ENCODE measurements at regions not wholly inside any gene's neighbourhood (a gene's known extent, or its start where the extent isn't known, plus 50 kb on each side); places are given as distances from the start of the nearest gene placed in this dataset.
"Not testable (repeated sequence)": the region's sequence is repeated elsewhere in the genome, so short reads cannot be mapped to it uniquely, and the experiment has no call there.

DNA sequence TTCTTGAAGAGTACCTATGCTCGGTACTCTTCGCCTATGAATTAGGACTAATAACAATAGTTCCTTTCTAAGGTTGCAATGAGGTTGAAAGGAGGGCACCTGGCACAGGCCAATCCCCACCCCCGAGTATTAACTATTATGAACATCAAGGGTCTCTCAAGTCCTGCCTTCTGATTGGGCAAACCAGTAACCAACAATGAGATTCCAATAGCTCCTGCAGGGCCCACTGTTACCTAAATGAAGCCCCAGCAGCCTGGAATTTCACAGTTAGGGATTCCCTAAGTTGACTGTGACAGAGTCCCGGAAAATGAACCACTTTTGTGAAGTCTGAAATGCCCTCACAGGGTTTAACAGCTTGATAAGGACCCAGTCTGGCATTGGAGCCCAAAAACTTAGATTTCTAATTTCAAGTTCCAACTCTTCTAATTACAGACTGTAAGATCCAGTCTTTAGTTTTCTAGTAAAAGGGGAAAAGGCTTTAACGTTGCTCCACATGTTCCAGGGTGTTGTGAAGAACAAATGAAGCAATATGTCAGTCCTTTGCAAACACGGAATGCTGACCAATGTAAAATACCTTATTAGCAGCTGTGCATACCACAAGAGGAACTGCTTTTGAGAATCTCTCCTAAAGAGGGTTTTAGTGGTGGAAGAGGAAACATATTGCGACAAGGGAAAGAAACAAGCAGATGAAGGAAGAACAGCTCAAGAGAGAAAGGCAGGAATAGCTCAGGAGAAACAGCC, 277.7 kb upstream of the MAP2 start:
- H3K27ac ChIP-seq: no peak overlapping the region

DNA sequence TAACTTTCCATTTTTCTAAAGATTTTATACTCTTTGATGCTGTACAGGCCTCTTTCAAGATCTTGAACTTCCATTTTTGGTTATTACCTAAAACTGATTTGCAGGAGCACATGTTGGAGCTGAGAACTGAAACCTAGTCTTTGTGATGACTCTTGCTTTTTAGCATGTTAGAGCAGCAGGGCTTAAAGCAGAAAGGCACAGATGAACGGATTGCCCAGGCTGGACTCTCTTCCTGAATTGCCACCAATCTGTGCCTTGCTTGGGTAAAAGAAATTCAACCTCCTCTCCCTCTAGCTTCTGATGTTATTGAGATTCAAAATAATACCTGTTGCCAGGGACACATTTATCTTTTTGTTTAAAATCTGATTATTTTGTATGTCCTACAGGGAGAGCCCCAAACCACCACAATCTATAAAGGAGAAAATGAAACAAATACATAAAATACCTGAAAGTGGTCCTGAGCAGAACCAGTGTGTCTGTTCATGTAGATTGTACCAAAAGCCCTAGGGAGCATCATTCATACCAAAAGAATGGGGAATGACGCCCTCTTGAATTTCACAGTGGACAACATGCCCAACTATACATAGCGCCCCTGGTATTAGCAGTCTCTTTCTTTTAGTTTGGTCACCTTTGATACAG, 277.0 kb upstream of the MAP2 start:
- H3K27ac ChIP-seq: no peak overlapping the region
- TF ChIP-seq, protein P1, sequence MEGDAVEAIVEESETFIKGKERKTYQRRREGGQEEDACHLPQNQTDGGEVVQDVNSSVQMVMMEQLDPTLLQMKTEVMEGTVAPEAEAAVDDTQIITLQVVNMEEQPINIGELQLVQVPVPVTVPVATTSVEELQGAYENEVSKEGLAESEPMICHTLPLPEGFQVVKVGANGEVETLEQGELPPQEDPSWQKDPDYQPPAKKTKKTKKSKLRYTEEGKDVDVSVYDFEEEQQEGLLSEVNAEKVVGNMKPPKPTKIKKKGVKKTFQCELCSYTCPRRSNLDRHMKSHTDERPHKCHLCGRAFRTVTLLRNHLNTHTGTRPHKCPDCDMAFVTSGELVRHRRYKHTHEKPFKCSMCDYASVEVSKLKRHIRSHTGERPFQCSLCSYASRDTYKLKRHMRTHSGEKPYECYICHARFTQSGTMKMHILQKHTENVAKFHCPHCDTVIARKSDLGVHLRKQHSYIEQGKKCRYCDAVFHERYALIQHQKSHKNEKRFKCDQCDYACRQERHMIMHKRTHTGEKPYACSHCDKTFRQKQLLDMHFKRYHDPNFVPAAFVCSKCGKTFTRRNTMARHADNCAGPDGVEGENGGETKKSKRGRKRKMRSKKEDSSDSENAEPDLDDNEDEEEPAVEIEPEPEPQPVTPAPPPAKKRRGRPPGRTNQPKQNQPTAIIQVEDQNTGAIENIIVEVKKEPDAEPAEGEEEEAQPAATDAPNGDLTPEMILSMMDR (conservative IDR thresholded peaks at IDR 0.05): no peak

More for the DNA sequence above, 277.7 kb upstream of the MAP2 start:
- no peak for TF ChIP-seq ZFX (IDR thresholded peaks at IDR 0.05)
- TF ChIP-seq, protein P1 (conservative IDR thresholded peaks at IDR 0.05): no peak

DNA sequence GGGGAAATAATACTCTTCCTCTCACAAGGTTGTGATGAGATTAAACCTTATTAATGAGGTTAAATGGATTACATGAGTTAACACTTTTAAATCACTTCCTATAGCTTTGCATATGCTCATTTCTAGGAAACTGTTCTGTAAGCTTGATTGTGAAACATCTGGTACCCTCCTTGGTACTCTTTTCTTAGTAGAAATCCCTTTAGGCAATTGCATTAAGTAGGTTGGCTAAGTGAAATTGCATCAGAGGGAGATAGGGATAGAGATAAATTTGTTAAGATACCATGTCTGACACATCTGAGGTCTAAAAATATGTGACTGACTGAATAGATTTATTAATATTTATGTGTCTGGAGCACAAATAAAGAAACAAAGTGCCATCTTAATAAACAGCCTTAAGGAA, 275.9 kb upstream of the MAP2 start:
- TF ChIP-seq ZFX (IDR thresholded peaks at IDR 0.05): no peak
- TF ChIP-seq, protein P1 (conservative IDR thresholded peaks at IDR 0.05): no peak
- H3K27ac ChIP-seq: no peak overlapping the region

DNA sequence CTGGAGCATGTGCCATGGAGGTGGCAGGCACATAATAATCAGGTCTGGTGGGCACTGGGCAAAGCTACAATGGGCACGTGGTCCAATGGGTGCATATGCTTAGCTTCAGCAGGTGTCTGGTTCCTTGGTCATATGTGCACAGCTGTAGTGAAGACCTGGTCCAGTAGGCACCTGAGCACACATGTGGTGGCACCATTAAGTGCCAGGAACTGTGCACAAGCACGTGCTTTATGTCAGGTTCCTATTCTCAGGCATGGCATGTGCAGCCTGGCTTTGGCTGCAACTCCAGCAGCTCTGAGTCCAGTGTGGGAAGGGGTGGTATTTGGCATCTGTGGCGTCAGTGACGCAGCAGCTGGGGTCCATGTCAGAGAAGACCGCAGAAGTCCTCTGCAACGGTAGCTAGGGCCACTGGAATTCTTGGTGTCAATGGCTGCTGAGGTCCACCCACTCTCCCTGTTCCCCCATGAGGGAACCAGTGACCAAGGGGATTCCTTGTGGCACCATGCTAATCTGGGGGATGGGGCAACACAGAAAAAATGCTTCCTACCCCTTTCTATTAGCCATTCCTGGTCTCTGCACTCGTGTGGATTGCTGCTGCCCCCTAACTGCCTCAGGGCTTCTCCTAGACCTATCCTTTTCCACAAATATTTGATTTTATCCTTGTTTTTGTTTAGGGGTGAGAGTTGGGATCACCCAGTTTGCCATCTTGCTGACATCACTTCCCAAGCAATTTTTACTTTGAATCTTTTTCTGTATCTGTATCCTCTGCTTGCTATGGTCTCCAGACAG, 262.9 kb upstream of the MAP2 start:
- TF ChIP-seq ZFX (IDR thresholded peaks at IDR 0.05): no peak
- TF ChIP-seq, protein P1 (conservative IDR thresholded peaks at IDR 0.05): no peak
- no peak overlapping the region for H3K27ac ChIP-seq

DNA sequence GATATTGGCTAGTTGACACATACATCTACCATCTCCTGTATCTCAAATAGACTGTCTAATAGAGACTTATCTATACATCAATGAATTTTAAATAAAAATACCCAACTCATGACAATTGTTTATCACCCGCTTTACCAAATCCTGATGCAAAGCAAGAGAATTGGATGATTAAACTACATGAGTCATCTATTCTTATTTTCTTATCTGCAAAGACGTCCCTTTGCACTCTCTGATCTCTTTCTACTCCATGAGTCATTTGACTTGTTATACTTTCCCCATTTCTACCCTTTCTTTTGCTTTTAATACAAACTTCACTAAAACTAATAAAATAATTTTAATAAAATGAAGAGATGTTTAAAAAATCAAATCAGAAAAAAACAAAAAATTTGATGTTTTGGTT, 261.7 kb upstream of the MAP2 start:
- no peak overlapping the region for H3K27ac ChIP-seq
- no peak for TF ChIP-seq ZFX (IDR thresholded peaks at IDR 0.05)
- TF ChIP-seq, protein P1 (conservative IDR thresholded peaks at IDR 0.05): no peak

DNA sequence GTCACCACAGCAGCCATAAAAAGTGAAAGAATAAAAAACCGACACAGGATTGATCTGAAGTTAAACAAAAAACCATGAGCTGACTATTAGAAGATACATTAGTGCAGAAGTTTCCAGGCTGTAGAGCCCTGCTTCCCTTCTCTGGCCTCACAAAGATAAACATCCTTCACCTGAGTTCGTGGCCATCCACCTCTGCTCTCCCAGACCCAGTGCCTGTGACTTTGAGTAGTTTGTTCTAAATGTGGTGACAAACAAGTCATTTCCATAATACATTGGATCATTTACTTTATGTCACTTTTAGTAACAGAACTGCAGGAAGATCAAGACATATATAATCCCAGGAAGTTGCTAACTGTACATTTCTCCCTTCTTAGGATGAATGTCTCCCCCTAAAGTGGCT, 241.9 kb upstream of the MAP2 start:
- TF ChIP-seq ZFX (IDR thresholded peaks at IDR 0.05): no peak
- TF ChIP-seq, protein P1 (conservative IDR thresholded peaks at IDR 0.05): no peak
- no peak overlapping the region for H3K27ac ChIP-seq

DNA sequence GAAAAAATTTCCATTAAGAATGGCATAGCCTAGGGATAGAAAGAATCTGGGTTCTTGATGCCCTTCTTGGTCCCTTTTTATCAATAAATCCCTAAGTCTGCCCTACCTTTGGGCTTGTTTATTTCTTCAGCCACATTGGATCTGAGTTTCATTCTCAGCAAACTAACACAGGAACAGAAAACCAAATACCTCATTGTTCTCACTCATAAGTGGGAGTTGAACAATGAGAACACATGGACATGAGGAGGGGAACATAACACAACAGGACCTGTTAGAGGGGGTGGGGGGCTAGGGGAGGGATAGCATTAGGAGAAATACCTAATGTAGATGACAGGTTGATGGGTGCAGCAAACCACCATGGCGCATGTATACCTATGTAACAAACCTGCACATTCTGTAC, 237.0 kb upstream of the MAP2 start:
- not testable (repeated sequence) for H3K27ac ChIP-seq
